LNCAP (cell line): ENCODE measurements at regions not wholly inside any gene's neighbourhood (a gene's known extent, or its start where the extent isn't known, plus 50 kb on each side); places are given as distances from the start of the nearest gene placed in this dataset.
A peak's percentile ranks its signal among the peaks of the same experiment; 100 is the strongest.

Source experiments
- TF ChIP-seq, protein P1 (sequence below): fragments of 450-650 bp; IDR thresholded peaks from 2 replicates; pipeline ENCODE4 v1.5.1; 2017; ENCODE audit warnings: mild to moderate bottlenecking

DNA sequence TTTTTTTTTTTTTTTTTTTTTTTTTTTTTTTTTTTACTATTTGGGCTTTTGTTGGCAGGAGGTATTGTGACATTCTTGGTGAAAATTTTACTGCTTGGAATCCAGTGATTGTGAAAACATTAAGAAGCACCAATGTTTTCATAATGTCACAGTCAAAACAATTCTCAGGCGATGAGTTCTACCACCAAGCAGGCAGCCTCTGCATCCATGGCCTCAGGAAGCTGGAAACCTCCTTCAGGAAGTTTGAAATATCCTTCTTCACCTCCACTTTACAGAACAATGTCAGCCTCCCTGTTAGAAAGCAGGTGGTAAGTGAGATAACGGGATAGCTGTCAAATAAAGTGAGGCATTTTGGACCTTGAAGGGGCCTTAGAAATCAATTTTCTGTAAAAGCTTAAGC is 98.3 kb downstream of the MEX3B start:
- TF ChIP-seq, protein P1, sequence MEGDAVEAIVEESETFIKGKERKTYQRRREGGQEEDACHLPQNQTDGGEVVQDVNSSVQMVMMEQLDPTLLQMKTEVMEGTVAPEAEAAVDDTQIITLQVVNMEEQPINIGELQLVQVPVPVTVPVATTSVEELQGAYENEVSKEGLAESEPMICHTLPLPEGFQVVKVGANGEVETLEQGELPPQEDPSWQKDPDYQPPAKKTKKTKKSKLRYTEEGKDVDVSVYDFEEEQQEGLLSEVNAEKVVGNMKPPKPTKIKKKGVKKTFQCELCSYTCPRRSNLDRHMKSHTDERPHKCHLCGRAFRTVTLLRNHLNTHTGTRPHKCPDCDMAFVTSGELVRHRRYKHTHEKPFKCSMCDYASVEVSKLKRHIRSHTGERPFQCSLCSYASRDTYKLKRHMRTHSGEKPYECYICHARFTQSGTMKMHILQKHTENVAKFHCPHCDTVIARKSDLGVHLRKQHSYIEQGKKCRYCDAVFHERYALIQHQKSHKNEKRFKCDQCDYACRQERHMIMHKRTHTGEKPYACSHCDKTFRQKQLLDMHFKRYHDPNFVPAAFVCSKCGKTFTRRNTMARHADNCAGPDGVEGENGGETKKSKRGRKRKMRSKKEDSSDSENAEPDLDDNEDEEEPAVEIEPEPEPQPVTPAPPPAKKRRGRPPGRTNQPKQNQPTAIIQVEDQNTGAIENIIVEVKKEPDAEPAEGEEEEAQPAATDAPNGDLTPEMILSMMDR, result no peak

DNA sequence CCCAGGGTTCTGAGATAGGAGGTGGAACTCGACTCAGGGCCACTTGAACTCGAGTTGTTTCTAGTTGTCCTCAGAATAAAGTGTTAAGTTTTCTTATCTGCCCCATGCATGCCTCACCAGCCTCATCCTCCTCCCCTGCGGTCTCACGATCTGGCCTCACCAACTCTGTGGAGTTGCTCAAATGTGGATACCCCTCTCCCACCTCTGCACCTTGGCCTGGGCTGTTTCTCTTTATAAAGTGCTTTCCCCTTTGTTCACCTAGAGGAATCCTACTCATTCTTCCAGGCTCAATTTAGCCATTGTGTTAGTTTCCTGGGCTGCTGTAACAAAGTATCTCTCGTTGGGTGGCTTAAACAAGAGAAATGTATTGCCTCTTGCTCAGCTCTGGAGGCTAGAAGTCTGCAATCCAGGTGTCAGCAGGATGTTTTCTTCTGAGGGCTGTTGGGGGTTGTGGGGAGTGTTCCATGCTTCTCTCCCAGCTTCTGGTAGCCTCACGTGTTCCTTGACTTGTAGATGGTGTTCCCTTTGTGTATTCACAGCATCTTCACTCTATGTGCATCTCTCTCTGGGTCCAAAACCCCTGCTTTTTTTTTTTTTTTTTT is 100.7 kb downstream of the MEX3B start:
- TF ChIP-seq, protein P1, result no peak

DNA sequence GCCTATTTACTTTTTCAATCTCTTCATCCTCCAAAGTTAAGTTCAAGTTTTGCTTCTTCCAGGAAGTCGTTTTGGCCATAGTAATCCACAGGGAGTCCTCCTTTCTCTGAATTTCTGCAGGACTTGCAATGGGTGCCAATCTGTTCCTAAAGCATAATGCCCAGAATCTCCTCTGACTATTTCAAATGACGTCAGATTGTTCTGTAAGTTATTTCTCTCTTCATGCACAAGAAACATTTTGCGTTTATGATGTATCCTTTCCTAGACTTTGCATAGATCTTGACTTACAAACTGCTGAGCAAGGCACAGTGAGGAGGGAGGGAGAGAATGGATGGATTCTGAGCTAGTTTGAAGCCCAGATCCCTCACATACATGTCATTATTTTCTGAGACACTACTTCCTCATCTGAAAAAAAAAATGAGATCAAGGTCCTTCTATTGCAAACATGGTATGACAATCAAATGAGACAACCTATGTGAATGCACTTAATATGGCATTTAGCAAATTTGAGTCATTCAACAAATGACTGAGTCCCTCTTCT is 103.1 kb downstream of the MEX3B start:
- TF ChIP-seq, protein P1, result no peak

DNA sequence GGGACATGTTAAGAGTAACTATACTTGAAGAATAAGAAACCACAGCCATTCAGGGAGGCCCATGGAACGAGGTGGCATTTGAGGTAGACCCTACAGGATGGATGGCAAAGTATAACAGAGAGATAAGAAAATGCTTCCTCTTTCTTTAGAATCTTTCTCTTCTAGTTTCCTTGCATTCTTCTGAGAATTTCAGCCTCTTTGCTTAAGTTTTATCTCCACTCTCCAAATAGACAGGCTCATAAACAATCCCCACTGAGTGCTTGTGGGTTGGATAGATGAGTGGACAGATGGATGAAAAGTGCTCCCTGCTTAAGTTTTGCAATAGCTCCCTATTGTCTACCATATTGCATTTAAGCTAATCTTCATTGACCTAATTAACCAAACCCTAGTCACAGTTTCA is 103.7 kb downstream of the MEX3B start:
- TF ChIP-seq, protein P1, result no peak

DNA sequence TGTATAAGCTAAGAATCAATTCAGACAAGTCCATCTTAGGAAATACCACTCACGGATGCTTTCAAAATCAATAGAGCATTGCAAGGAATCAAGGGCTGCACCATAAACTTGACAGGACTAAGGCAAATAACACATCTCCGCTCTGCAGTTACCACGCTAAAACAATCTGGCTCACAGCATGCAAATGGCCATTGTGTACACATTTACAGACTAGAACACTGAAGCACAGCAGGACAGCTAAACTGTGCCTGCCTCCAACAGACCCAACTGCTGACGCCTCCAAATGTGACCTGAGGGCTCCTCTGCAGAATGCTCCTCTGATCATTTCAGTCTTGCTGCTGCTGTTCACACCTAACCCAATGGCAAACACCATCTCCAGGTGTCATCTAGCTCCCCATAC is 104.3 kb downstream of the MEX3B start:
- TF ChIP-seq, protein P1, result no peak

DNA sequence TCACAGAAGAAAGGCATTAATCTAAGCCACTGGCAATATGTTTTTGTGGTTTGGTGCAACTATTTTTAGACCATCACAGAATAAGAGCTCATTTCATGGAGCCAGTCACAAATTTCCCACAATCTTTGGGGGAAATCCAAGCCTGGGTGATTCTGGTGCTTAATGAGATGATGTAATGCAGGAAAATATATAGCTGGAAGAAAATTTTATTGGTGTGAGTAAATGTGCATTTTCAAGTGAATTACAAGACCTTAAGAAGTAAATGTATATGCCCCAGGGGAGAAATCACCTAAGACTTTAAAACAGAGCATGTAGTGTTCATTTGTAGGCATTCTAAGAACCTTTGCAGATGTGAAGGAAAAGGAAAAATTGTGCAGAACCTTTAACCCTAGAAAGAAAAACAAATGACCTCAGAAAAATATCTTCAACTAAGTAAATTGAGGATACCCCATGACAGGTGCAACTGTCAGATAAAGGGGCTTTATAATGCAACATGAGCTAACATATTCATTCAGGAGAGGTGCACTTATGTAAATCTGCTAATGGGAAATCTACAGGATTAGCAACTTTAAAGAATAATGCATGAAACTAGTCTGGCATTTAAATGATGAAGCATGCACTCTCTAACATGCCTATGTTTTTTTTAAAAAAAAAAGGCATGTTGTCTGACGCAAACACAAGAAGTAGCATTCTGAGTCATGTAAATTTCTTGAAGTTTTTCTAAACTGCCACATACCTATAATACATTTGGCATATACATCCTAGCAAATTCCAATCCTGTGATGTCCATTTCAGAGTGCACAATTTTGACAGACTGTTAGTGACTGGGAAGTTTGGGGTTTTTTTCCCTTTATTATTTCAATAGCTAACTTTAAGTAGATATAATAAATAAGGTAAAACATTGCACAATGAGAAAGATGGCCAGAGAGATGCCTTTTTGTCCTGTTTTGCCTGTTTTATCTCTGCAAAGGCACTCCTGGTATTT is 105.1 kb downstream of the MEX3B start:
- TF ChIP-seq, protein P1, result no peak

DNA sequence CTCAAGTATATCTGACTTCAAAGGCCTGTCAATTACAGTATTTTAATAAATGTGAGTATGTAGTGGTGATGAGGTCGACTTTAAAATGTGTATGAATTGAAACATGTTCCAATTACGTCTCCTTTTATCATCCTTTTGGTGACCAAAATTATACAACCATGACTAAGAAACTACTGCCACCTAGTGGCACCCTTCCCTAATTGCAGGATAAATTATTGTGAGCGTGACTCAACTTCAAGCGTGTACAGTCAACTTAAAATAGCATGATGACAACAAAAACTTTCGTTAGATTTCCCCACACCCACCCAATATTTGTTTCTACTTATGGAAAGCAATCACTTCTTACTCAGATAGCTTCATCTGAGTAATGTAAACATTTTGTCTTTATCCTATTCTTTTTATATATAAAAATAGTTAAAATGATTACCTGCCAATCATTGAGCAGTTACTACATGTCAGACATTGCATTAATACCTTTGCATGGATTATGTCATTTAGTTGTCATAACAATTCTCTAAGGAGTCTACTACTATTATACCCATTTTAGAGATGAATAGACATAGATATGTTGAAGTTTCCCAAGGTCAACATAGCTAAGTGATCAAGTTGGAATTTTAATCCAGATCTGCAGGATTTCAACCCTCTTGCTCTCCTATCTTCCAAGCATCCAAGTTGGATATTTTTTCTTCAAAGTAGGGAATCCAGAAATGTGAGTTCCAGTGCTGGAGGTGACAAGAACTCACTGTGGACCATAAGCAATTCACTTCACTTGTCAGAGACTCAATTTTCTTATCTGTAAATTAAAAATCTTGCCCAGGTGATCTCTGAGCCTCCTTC is 106.0 kb downstream of the MEX3B start:
- TF ChIP-seq, protein P1, result peak; percentile 83
